Adrenal gland (tissue), 5 donors: ENCODE measurements at regions not wholly inside any gene's neighbourhood (a gene's known extent, or its start where the extent isn't known, plus 50 kb on each side); places are given as distances from the start of the nearest gene placed in this dataset.

Experiments
- CTCF ChIP-seq, 6 experiments: fragments of 450-650 bp in 4 of 6; fragments of 200-600 bp in 2 of 6; sonication (generic) in 1 of 6; IDR thresholded peaks; 1 replicate in 5 of 6; 2 replicates in 1 of 6; pipeline versions ENCODE4 v1.5.1 to v1.8.0; 2016 to 2021; ENCODE audit warnings: antibody characterized with exemption in 6 of 6, mild to moderate bottlenecking in 2 of 6, moderate library complexity in 1 of 6
- POLR2A ChIP-seq, 2 donors: fragments of 450-650 bp; IDR thresholded peaks; one replicate each; pipeline ENCODE4 v1.6.1; 2017; ENCODE audit warnings: antibody characterized with exemption in 2 of 2, mild to moderate bottlenecking in 2 of 2, moderate library complexity in 1 of 2
- donor health status: DM: no; HTN: no; CAD: no.

GRCh38 chr10:130762491-130762890 is 549.0 kb downstream of the TCERG1L start:
- TF ChIP-seq CTCF (IDR thresholded peaks at IDR 0.05) (no peak), POLR2A (IDR thresholded peaks at IDR 0.05) (no peak)
